ENCODE measurements at regions not wholly inside any gene's neighbourhood (a gene's known extent, or its start where the extent isn't known, plus 50 kb on each side); places are given as distances from the start of the nearest gene placed in this dataset.

GRCh38 chr9:30329431-30329830 lies 2055.0 kb upstream of the ACO1 start:
- ATAC-seq: no peak
- Mint-ChIP-seq H3K27me3 (ENCODE audit: low read depth in 2 of 2) (no peaks in the 10 kb centered on the region), H3K9me3 (peaks cover 3 to 5% of the 10 kb centered on the region in 2 donors), H3K36me3 (no peaks in the 10 kb centered on the region), H3K27ac (no peak overlapping the region), H3K4me3 (no peak overlapping the region), H3K4me1 (no peaks in the 10 kb centered on the region)
- no peaks in the 10 kb centered on the region for H3K27me3 ChIP-seq (ENCODE audit: control insufficient read depth, insufficient read depth, low read length)
- 67% methylated on average over 2 of the region's 4 CpGs for WGBS (ENCODE audit: insufficient coverage)
- no peak overlapping the region for H3K4me3 ChIP-seq (ENCODE audit: low read length)
- no peak for DNase-seq
- no peak for TF ChIP-seq CTCF (IDR thresholded peaks at IDR 0.05)
- intact Hi-C loops (cut with micrococcal nuclease): no loop called here
- no peaks in the 10 kb centered on the region for H3K36me3 ChIP-seq (ENCODE audit: control insufficient read depth, insufficient read depth, low read length)
- H3K4me1 ChIP-seq (ENCODE audit: control insufficient read depth, insufficient read depth, low read length): no peaks in the 10 kb centered on the region
- no peak overlapping the region for H3K27ac ChIP-seq (ENCODE audit: low read length)
- no peaks in the 10 kb centered on the region for H3K9me3 ChIP-seq (ENCODE audit: control insufficient read depth, insufficient read depth, low read length)

DNA sequence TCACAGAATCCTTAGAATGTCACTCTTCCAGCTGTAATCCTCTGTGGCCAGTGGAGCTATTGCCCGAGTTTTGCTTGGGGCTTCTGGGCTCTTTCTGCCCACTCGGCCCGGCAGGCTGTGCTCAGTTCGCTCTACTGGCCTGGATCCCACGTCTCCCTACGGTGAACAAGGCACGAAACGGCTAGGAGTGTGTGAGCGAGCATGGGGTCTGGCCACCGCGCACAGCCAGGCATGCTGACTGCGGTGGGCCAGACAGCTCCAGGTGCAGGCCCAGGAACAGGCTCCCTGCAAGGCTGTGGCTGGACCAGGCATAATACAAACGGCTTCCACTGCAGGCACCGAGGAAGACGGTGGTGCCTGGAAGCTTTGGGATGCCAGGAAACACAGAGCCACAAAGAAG lies 2035.5 kb upstream of the ACO1 start:
- no peak overlapping the region for H3K27ac Mint-ChIP-seq
- Histone ChIP-seq H3K27me3 (ENCODE audit: control insufficient read depth, insufficient read depth, low read length) (no peaks in the 10 kb centered on the region), H3K36me3 (ENCODE audit: control insufficient read depth, insufficient read depth, low read length) (no peaks in the 10 kb centered on the region), H3K4me1 (ENCODE audit: control insufficient read depth, insufficient read depth, low read length) (no peaks in the 10 kb centered on the region), H3K4me3 (ENCODE audit: low read length) (no peak overlapping the region), H3K27ac (ENCODE audit: low read length) (no peak overlapping the region), H3K9me3 (ENCODE audit: control insufficient read depth, insufficient read depth, low read length) (peaks cover 4% of the 10 kb centered on the region)
- H3K4me3 Mint-ChIP-seq: no peak overlapping the region
- intact Hi-C loops (cut with micrococcal nuclease): no loop called here
- H3K36me3 Mint-ChIP-seq: no peaks in the 10 kb centered on the region
- DNase-seq (no peak), ATAC-seq (no peak)
- 91% methylated on average over 15 of the region's 15 CpGs for WGBS (ENCODE audit: insufficient coverage)
- H3K27me3 Mint-ChIP-seq (ENCODE audit: low read depth in 2 of 2): no peaks in the 10 kb centered on the region
- peaks cover 7 to 8% of the 10 kb centered on the region in 2 donors for H3K9me3 Mint-ChIP-seq
- TF ChIP-seq CTCF (IDR thresholded peaks at IDR 0.05): no peak
- H3K4me1 Mint-ChIP-seq: no peaks in the 10 kb centered on the region

DNA sequence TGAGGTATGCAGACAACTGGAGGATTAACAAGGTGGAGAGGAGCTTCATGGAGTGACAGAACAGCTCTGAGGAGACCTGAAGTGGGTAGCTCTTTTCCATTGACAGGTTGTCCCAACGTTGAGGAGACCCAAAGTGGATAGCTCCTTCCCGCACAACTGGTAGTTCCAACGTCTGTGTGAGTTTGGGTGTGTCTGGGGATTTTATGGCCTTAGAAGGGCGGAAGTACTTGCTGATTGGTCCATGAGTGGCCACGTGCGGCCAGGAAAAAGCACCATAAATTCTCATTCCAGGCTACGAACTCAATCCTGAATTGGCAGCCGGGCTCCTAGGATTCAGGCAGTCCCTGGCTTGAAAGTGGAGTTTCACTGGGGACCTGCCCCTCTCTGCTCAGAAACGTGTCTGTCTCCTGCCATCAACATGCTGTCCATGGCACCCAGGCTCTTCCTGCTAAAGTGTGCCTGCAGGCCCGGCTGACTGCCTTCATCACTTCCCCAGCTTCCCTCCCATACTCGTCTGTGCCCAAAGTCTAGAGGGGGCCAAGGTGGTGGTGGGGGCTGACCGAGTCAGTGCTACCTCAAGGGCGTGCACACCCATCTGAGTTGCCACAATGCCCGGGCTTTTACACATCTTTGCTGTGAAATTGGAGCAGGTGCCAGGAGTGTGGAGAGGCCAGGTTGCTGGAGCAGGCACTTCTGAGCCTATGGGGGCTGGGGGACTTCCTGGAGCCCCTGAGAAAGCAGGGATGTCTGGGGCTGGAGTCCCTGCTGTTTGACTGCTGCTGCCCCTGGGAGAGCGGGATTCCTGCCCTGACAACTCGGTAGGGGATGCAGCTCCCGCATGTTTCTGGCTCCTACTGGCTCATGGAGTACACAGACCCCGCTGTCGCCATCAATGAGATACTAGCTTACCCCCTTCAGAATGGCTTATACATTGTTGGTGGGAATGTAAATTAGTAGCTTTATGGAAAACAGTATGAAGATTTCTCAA lies 2034.6 kb upstream of the ACO1 start:
- H3K27ac Mint-ChIP-seq: no peak overlapping the region
- no peaks in the 10 kb centered on the region for H3K4me1 Mint-ChIP-seq
- H3K36me3 Mint-ChIP-seq: no peaks in the 10 kb centered on the region
- no peaks in the 10 kb centered on the region for H3K4me1 ChIP-seq (ENCODE audit: control insufficient read depth, insufficient read depth, low read length)
- H3K4me3 Mint-ChIP-seq: no peak overlapping the region
- no peak for TF ChIP-seq CTCF (IDR thresholded peaks at IDR 0.05)
- 85% methylated on average over 17 of the region's 19 CpGs for WGBS (ENCODE audit: insufficient coverage)
- ATAC-seq: no peak
- intact Hi-C loops (cut with micrococcal nuclease): no loop called here
- H3K9me3 Mint-ChIP-seq: peaks cover 4 to 6% of the 10 kb centered on the region in 2 donors
- no peak overlapping the region for H3K4me3 ChIP-seq (ENCODE audit: low read length)
- H3K27me3 ChIP-seq (ENCODE audit: control insufficient read depth, insufficient read depth, low read length): no peaks in the 10 kb centered on the region
- no peaks in the 10 kb centered on the region for H3K36me3 ChIP-seq (ENCODE audit: control insufficient read depth, insufficient read depth, low read length)
- no peak overlapping the region for H3K27ac ChIP-seq (ENCODE audit: low read length)
- H3K27me3 Mint-ChIP-seq (ENCODE audit: low read depth in 2 of 2): no peaks in the 10 kb centered on the region
- no peak for DNase-seq
- H3K9me3 ChIP-seq (ENCODE audit: control insufficient read depth, insufficient read depth, low read length): peaks cover 4% of the 10 kb centered on the region
